OCI-LY7 (cell line): ENCODE measurements at regions not wholly inside any gene's neighbourhood (a gene's known extent, or its start where the extent isn't known, plus 50 kb on each side); places are given as distances from the start of the nearest gene placed in this dataset.

Experiments
- EZH2phosphoT487 ChIP-seq: fragments of 200-600 bp; sonication (generic); IDR thresholded peaks from 2 replicates; pipeline ENCODE4 v1.6.1; 2018; ENCODE audit warnings: low read depth, borderline replicate concordance, mild to moderate bottlenecking, mixed run types, antibody characterized with exemption, low read length, moderate library complexity, mixed read lengths
- TF ChIP-seq, protein P1 (sequence below): fragments of 200-600 bp; sonication (generic); conservative IDR thresholded peaks from 2 replicates; pipeline ENCODE4 v1.5.1; 2014; ENCODE audit warnings: mild to moderate bottlenecking, antibody characterized with exemption, low read length, moderate library complexity, mixed read lengths

DNA sequence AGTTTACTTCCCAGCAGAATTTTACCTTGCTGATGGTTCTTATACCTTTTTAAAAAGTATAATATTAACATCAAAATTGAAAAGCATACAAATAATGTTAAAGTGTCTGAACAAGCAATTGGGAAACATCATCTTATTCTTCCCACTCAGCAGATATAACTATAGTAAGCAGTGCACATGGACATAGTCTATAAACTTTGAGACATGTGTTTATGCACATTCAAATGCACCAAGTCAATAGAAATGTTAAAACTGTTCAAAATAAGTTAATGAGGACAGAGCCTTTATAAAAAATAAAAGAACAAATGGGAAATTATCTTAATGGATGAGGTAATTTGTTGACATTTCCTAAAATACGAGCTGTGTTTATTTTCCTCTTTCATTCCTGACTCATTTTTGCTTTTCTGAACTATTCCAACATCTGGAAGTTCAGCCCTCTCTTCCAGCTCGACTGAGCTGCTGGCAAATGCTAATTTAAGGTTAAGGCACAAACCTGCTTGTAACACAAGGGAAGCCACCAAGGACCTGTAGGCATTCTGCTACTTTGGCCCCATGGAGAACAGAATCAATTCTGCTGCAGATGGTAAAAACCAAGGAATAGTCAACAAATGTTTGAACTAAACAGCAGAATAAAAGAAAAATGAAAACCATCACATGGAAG lies 110.3 kb upstream of the MAP3K4 start:
- TF ChIP-seq, protein P1, sequence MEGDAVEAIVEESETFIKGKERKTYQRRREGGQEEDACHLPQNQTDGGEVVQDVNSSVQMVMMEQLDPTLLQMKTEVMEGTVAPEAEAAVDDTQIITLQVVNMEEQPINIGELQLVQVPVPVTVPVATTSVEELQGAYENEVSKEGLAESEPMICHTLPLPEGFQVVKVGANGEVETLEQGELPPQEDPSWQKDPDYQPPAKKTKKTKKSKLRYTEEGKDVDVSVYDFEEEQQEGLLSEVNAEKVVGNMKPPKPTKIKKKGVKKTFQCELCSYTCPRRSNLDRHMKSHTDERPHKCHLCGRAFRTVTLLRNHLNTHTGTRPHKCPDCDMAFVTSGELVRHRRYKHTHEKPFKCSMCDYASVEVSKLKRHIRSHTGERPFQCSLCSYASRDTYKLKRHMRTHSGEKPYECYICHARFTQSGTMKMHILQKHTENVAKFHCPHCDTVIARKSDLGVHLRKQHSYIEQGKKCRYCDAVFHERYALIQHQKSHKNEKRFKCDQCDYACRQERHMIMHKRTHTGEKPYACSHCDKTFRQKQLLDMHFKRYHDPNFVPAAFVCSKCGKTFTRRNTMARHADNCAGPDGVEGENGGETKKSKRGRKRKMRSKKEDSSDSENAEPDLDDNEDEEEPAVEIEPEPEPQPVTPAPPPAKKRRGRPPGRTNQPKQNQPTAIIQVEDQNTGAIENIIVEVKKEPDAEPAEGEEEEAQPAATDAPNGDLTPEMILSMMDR: no peak
- no peak for TF ChIP-seq EZH2phosphoT487
